ENCODE measurements at regions not wholly inside any gene's neighbourhood (a gene's known extent, or its start where the extent isn't known, plus 50 kb on each side); places are given as distances from the start of the nearest gene placed in this dataset.
A peak's percentile ranks its signal among the peaks of the same experiment; 100 is the strongest.

- Histone ChIP-seq H3K9me3 (no peaks in the 10 kb centered on the region), H3K4me1 (no peaks in the 10 kb centered on the region), H3K27ac (no peak overlapping the region), H3K4me3 (no peak overlapping the region), H3K27me3 (no peaks in the 10 kb centered on the region), H3K36me3 (no peaks in the 10 kb centered on the region)
- no peak for TF ChIP-seq CTCF (IDR thresholded peaks at IDR 0.05)
- intact Hi-C loops (cut with DNase I) = no loop called here
- peak in 1 of 2 donors; percentile 45 for DNase-seq (ENCODE audit: low spot score in 2 of 2)
These were observed 509.7 kb upstream of the MYT1L start for GRCh38 chr2:2840681-2841300.

- no peaks in the 10 kb centered on the region for H3K4me1 ChIP-seq
- no peak for TF ChIP-seq CTCF (IDR thresholded peaks at IDR 0.05)
- intact Hi-C loops (cut with DNase I) = no loop called here
- DNase-seq (ENCODE audit: low spot score in 2 of 2) = peak in 1 of 2 donors; percentile 39
- H3K36me3 ChIP-seq = no peaks in the 10 kb centered on the region
- H3K4me3 ChIP-seq = no peak overlapping the region
- no peaks in the 10 kb centered on the region for H3K27me3 ChIP-seq
- H3K27ac ChIP-seq = no peak overlapping the region
- no peaks in the 10 kb centered on the region for H3K9me3 ChIP-seq
These were observed 508.9 kb upstream of the MYT1L start for GRCh38 chr2:2839782-2840531.

- Histone ChIP-seq H3K4me3 (no peak overlapping the region), H3K9me3 (no peaks in the 10 kb centered on the region), H3K4me1 (no peaks in the 10 kb centered on the region), H3K36me3 (no peaks in the 10 kb centered on the region), H3K27me3 (no peaks in the 10 kb centered on the region), H3K27ac (no peak overlapping the region)
- no peak for TF ChIP-seq CTCF (IDR thresholded peaks at IDR 0.05)
- peak in 1 of 2 donors; percentile 38 for DNase-seq (ENCODE audit: low spot score in 2 of 2)
- intact Hi-C loops (cut with DNase I) = no loop called here
These were observed 508.3 kb upstream of the MYT1L start for GRCh38 chr2:2839393-2839781.

- H3K9me3 ChIP-seq = no peaks in the 10 kb centered on the region
- H3K27ac ChIP-seq = no peak overlapping the region
- H3K27me3 ChIP-seq = no peaks in the 10 kb centered on the region
- no peaks in the 10 kb centered on the region for H3K36me3 ChIP-seq
- no peak for TF ChIP-seq CTCF (IDR thresholded peaks at IDR 0.05)
- peak in 1 of 2 donors; percentile 21 for DNase-seq (ENCODE audit: low spot score in 2 of 2)
- H3K4me1 ChIP-seq = no peaks in the 10 kb centered on the region
- no peak overlapping the region for H3K4me3 ChIP-seq
- intact Hi-C loops (cut with DNase I) = no loop called here
These were observed 507.4 kb upstream of the MYT1L start for GRCh38 chr2:2838548-2838845.

GRCh38 chr2:2837746-2838547, 506.9 kb upstream of the MYT1L start:
- no peak for TF ChIP-seq CTCF (IDR thresholded peaks at IDR 0.05)
- Histone ChIP-seq H3K4me1 (no peaks in the 10 kb centered on the region), H3K27me3 (no peaks in the 10 kb centered on the region), H3K9me3 (no peaks in the 10 kb centered on the region), H3K4me3 (no peak overlapping the region), H3K27ac (no peak overlapping the region), H3K36me3 (no peaks in the 10 kb centered on the region)
- intact Hi-C loops (cut with DNase I) = no loop called here
- DNase-seq (ENCODE audit: low spot score in 2 of 2) = peak in 1 of 2 donors; percentile 61
